Activated CD8-positive, alpha-beta T cell treated with anti-CD3 and anti-CD28 coated beads for 36 hours (primary cell): ENCODE measurements at regions not wholly inside any gene's neighbourhood (a gene's known extent, or its start where the extent isn't known, plus 50 kb on each side); places are given as distances from the start of the nearest gene placed in this dataset.

Experiments used
- ATAC-seq: fragments of 200-7000 bp; cut with Tn5 transposase; one replicate; pipeline ENCODE4 v1.10.0; 2021; ENCODE audit warnings: mild to moderate bottlenecking, moderate library complexity
- CTCF ChIA-PET: fragments of 350-600 bp; sonication (Branson Sonifier 250); formaldehyde crosslinking; loops from one replicate; lab custom pipeline; 2021; ENCODE audit warnings: antibody characterized with exemption; lab: Charles Lee
- POLR2A ChIA-PET: fragments of 350-600 bp; sonication (Branson Sonifier 250); formaldehyde crosslinking; loops from one replicate; lab custom pipeline; 2021; ENCODE audit warnings: antibody characterized with exemption; lab: Charles Lee
- DNase-seq: peaks from one replicate; pipeline ENCODE4 v3.0.0-alpha.2; 2020
- H3K27ac Mint-ChIP-seq: one replicate; pipeline ENCODE4 v1.8.0; 2021; ENCODE audit warnings: mild to moderate bottlenecking, mixed read lengths
- H3K27me3 Mint-ChIP-seq: one replicate; pipeline ENCODE4 v1.8.0; 2021; ENCODE audit warnings: mixed read lengths
- H3K36me3 Mint-ChIP-seq: one replicate; pipeline ENCODE4 v1.8.0; 2021; ENCODE audit warnings: low read depth, mixed read lengths
- H3K4me1 Mint-ChIP-seq: one replicate; pipeline ENCODE4 v1.8.0; 2021; ENCODE audit warnings: low read depth, mixed read lengths
- H3K4me3 Mint-ChIP-seq: one replicate; pipeline ENCODE4 v1.8.0; 2021; ENCODE audit warnings: mild to moderate bottlenecking, moderate library complexity, mixed read lengths
- H3K9me3 Mint-ChIP-seq: one replicate; pipeline ENCODE4 v1.8.0; 2021; ENCODE audit warnings: mixed read lengths
- intact Hi-C: fragments of 100-400 bp; cut with micrococcal nuclease; formaldehyde crosslinking; loops from one replicate; pipeline ENCODE4 v1.10.0; 2022
- TF ChIP-seq, protein P1 (sequence below): fragments of 200-600 bp; IDR thresholded peaks from one replicate; pipeline ENCODE4 v1.8.0; 2022; ENCODE audit warnings: antibody characterized with exemption, mild to moderate bottlenecking

GRCh38 chr3:29077356-29077755 is 203.5 kb upstream of the RBMS3 start:
- Mint-ChIP-seq H3K4me3 (no peak overlapping the region), H3K27ac (no peak overlapping the region), H3K36me3 (no peaks in the 10 kb centered on the region), H3K4me1 (no peaks in the 10 kb centered on the region), H3K9me3 (peaks cover 7% of the 10 kb centered on the region), H3K27me3 (peaks cover 2% of the 10 kb centered on the region)
- intact Hi-C loops = no loop called here
- no peak for DNase-seq
- ChIA-PET POLR2A (no interaction called here), CTCF (interaction anchor here (1.4 kb wide), 1 partner anchor 13 kb away, joined by 3 read pairs; no protein-coding TSS in a partner anchor)
- TF ChIP-seq, protein P1, sequence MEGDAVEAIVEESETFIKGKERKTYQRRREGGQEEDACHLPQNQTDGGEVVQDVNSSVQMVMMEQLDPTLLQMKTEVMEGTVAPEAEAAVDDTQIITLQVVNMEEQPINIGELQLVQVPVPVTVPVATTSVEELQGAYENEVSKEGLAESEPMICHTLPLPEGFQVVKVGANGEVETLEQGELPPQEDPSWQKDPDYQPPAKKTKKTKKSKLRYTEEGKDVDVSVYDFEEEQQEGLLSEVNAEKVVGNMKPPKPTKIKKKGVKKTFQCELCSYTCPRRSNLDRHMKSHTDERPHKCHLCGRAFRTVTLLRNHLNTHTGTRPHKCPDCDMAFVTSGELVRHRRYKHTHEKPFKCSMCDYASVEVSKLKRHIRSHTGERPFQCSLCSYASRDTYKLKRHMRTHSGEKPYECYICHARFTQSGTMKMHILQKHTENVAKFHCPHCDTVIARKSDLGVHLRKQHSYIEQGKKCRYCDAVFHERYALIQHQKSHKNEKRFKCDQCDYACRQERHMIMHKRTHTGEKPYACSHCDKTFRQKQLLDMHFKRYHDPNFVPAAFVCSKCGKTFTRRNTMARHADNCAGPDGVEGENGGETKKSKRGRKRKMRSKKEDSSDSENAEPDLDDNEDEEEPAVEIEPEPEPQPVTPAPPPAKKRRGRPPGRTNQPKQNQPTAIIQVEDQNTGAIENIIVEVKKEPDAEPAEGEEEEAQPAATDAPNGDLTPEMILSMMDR = no peak
- no peak for ATAC-seq

DNA sequence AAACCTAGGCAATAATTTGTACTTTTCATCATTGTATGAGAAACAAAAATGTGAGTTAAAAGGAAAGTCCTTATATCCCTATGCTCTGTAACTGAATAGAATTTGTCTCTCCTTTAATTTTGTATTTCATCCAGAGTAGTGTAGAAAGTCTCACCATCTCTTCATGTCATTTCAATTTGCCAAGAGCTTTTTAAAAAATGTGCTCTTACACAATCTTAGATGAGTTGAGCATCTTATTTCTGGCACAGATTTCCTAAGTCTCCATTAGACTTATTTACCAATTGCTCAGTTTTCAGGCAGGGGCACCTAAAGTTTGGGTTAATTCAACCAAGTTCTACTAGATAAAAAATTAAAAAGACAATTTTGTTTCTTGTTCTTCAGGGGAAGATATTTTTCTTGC is 201.5 kb upstream of the RBMS3 start:
- H3K9me3 Mint-ChIP-seq = peaks cover 7% of the 10 kb centered on the region
- peaks cover 2% of the 10 kb centered on the region for H3K27me3 Mint-ChIP-seq
- DNase-seq = no peak
- H3K4me1 Mint-ChIP-seq = no peaks in the 10 kb centered on the region
- CTCF ChIA-PET = no interaction called here
- H3K4me3 Mint-ChIP-seq = no peak overlapping the region
- TF ChIP-seq, protein P1 = no peak
- POLR2A ChIA-PET = no interaction called here
- no peak overlapping the region for H3K27ac Mint-ChIP-seq
- ATAC-seq = no peak
- no peaks in the 10 kb centered on the region for H3K36me3 Mint-ChIP-seq
- intact Hi-C loops = no loop called here

DNA sequence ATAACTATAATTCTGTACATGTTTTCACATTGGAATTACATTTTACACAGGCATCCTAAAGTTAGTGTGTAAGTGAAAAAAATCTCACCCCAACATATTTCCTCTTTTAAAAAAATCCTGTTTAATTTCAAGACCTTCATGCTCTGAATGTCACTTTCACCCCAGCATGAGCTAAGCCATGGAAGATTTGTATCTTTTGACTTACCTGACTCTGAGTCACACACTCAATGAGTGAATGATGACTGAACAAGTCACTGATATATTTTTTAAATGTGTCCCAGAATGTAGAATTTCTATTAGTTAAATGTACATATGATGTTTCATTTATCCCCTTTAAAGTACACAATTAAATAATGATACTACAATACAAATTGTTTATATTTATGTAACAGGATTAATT is 199.9 kb upstream of the RBMS3 start:
- no peak for DNase-seq
- no peak for ATAC-seq
- no peak overlapping the region for H3K27ac Mint-ChIP-seq
- intact Hi-C loops = no loop called here
- H3K4me1 Mint-ChIP-seq = no peaks in the 10 kb centered on the region
- CTCF ChIA-PET = no interaction called here
- no peaks in the 10 kb centered on the region for H3K36me3 Mint-ChIP-seq
- TF ChIP-seq, protein P1 = no peak
- H3K27me3 Mint-ChIP-seq = peaks cover 5% of the 10 kb centered on the region
- H3K4me3 Mint-ChIP-seq = no peak overlapping the region
- peaks cover 11% of the 10 kb centered on the region for H3K9me3 Mint-ChIP-seq
- POLR2A ChIA-PET = no interaction called here

GRCh38 chr3:29083081-29083480 is 197.8 kb upstream of the RBMS3 start:
- DNase-seq = no peak
- Mint-ChIP-seq H3K36me3 (no peaks in the 10 kb centered on the region), H3K27ac (no peak overlapping the region), H3K4me1 (no peaks in the 10 kb centered on the region), H3K27me3 (peaks cover 5% of the 10 kb centered on the region), H3K4me3 (no peak overlapping the region), H3K9me3 (peaks cover 11% of the 10 kb centered on the region)
- TF ChIP-seq, protein P1 = no peak
- intact Hi-C loops = no loop called here
- ATAC-seq = no peak
- ChIA-PET CTCF (no interaction called here), POLR2A (no interaction called here)

- TF ChIP-seq, protein P1 = no peak
- no peak for DNase-seq
- peaks cover 11% of the 10 kb centered on the region for H3K9me3 Mint-ChIP-seq
- ChIA-PET CTCF (no interaction called here), POLR2A (no interaction called here)
- no peaks in the 10 kb centered on the region for H3K36me3 Mint-ChIP-seq
- intact Hi-C loops = no loop called here
- H3K27me3 Mint-ChIP-seq = peaks cover 5% of the 10 kb centered on the region
- H3K27ac Mint-ChIP-seq = no peak overlapping the region
- H3K4me1 Mint-ChIP-seq = no peaks in the 10 kb centered on the region
- ATAC-seq = no peak
- no peak overlapping the region for H3K4me3 Mint-ChIP-seq
Measured at GRCh38 chr3:29083676-29084075, 197.2 kb upstream of the RBMS3 start.
